K562 (cell line): ENCODE measurements at regions not wholly inside any gene's neighbourhood (a gene's known extent, or its start where the extent isn't known, plus 50 kb on each side); places are given as distances from the start of the nearest gene placed in this dataset.

Source experiments
- ATAC-seq: fragments of 200-7000 bp; cut with Tn5 transposase; 3 replicates; pipeline ENCODE4 v1.9.1; 2020; ENCODE audit warnings: moderate library complexity
- BruUV-seq: library from RNA; stranded (reverse); fragments of 400-500 nt; replicated peaks from 2 replicates; lab custom pipeline; 2021; lab: Mats Ljungman, UMichigan
- CTCF ChIA-PET: fragments of 300-600 bp; formaldehyde crosslinking; extraction: SDS; loops from one replicate; lab custom pipeline; 2021; ENCODE audit warnings: low intra/inter-chr PET ratio; lab: Yijun Ruan, JAX
- POLR2A ChIA-PET: fragments of 300-600, 350-650 bp; sonication (Branson Sonifier 250); formaldehyde crosslinking; extraction: SDS; loops from one replicate; lab custom pipeline; 2021; ENCODE audit warnings: antibody characterized with exemption, inconsistent platforms; lab: Yijun Ruan, JAX
- DNase-seq, 4 experiments: peaks; one replicate each; pipeline versions ENCODE4 v3.0.0 to v3.0.0-alpha.2; 2011 to 2018; ENCODE audit warnings: low spot score in 3 of 4, mixed read lengths in 3 of 4; ENCODE audit errors: extremely low read depth in 1 of 4
- FAIRE-seq: peaks from 2 replicates; lab custom pipeline; 2011; peaks lifted over from hg19 to GRCh38; lab: Jason Lieb, UNC
- H2AFZ ChIP-seq: 2 replicates; pipeline ENCODE4 v1.6.0; 2011; ENCODE audit warnings: low read depth, low read length, control low read depth, inconsistent platforms
- H3K27ac ChIP-seq: fragments of 200-600 bp; 3 replicates; pipeline ENCODE4 v1.8.0; 2011; ENCODE audit warnings: low read depth, mild to moderate bottlenecking, control low read depth, inconsistent platforms, low read length, moderate library complexity, mixed read lengths; ENCODE audit errors: extremely low read depth
- H3K27me3 ChIP-seq, 2 experiments: fragments of 300-600 bp in 1 of 2; 2 replicates in 1 of 2; 3 replicates in 1 of 2; pipeline versions ENCODE4 v1.6.0 to v1.8.0; 2011; ENCODE audit warnings: inconsistent platforms in 2 of 2, low read length in 2 of 2, mild to moderate bottlenecking in 1 of 2, mixed read lengths in 1 of 2, moderate library complexity in 1 of 2; ENCODE audit not compliant: control insufficient read depth in 2 of 2, insufficient read depth in 2 of 2
- H3K36me3 ChIP-seq: fragments of 300-600 bp; 3 replicates; pipeline ENCODE4 v1.8.0; 2011; ENCODE audit warnings: mild to moderate bottlenecking, low read length, inconsistent platforms; ENCODE audit not compliant: control insufficient read depth, insufficient read depth
- H3K4me1 ChIP-seq, 2 experiments: fragments of 200-600 bp in 1 of 2; replicated peaks in 1 of 2; 2 replicates in 1 of 2; 3 replicates in 1 of 2; pipeline versions ENCODE4 v1.5.1 to v1.8.0; 2011; ENCODE audit warnings: inconsistent platforms in 2 of 2, low read length in 2 of 2, mild to moderate bottlenecking in 1 of 2, mixed read lengths in 1 of 2, moderate library complexity in 1 of 2; ENCODE audit not compliant: control insufficient read depth in 2 of 2, insufficient read depth in 2 of 2
- H3K4me2 ChIP-seq: 2 replicates; pipeline ENCODE4 v1.6.1; 2011; ENCODE audit warnings: low read length, control low read depth, inconsistent platforms, mixed read lengths; ENCODE audit not compliant: insufficient read depth
- H3K4me3 ChIP-seq: fragments of 200-600 bp; sonication (generic), shearing (Covaris generic); 2 replicates; pipeline ENCODE4 v1.5.1; 2016; ENCODE audit warnings: control low read depth, inconsistent platforms
- H3K79me2 ChIP-seq: fragments of 200-600 bp; 3 replicates; pipeline ENCODE4 v1.8.0; 2011; ENCODE audit warnings: low read length, inconsistent platforms; ENCODE audit not compliant: control insufficient read depth, insufficient read depth
- H3K9ac ChIP-seq, 2 experiments: 2 replicates each; pipeline versions ENCODE4 v1.6.0 to v1.6.1; 2011; ENCODE audit warnings: low read depth in 2 of 2, low read length in 2 of 2, control low read depth in 1 of 2, inconsistent platforms in 1 of 2, mild to moderate bottlenecking in 1 of 2, mixed read lengths in 1 of 2; ENCODE audit not compliant: insufficient read depth in 1 of 2
- H3K9me1 ChIP-seq: one replicate; pipeline ENCODE4 v1.6.0; 2011; ENCODE audit warnings: inconsistent platforms, mild to moderate bottlenecking, low read length, moderate library complexity; ENCODE audit not compliant: control insufficient read depth, insufficient read depth
- H3K9me3 ChIP-seq: replicated peaks from 2 replicates; pipeline ENCODE4 v1.5.1; 2011; ENCODE audit warnings: low read depth, low read length, inconsistent platforms; ENCODE audit not compliant: control insufficient read depth, insufficient read depth
- H4K20me1 ChIP-seq: replicated peaks from 2 replicates; pipeline ENCODE4 v1.6.1; 2011; ENCODE audit warnings: low read length, inconsistent platforms, mixed read lengths; ENCODE audit not compliant: control insufficient read depth, insufficient read depth
- EZH2 ChIP-seq: IDR thresholded peaks from 2 replicates; pipeline ENCODE4 v1.6.1; 2012; ENCODE audit warnings: low read depth, mild to moderate bottlenecking, inconsistent platforms, low read length, borderline replicate concordance
- HNRNPL ChIP-seq: fragments of 200-400 bp; formaldehyde crosslinking; IDR thresholded peaks from 2 replicates; pipeline ENCODE4 v1.6.1; 2017; ENCODE audit warnings: low read depth, mild to moderate bottlenecking, low read length
- KLF10 ChIP-seq: fragments of 250-450 bp; sonication (Bioruptor Pico); IDR thresholded peaks from 2 replicates; pipeline ENCODE4 v1.6.1; 2021; ENCODE audit warnings: matching md5 sums
- MEF2A ChIP-seq: IDR thresholded peaks from 2 replicates; pipeline ENCODE4 v1.6.1; 2011; ENCODE audit warnings: low read depth, mild to moderate bottlenecking, low read length, moderate library complexity; ENCODE audit not compliant: control insufficient read depth
- NCOA2 ChIP-seq, 2 experiments: fragments of 450-650 bp; IDR thresholded peaks; 2 replicates each; pipeline ENCODE4 v1.6.1; 2018; ENCODE audit warnings: mild to moderate bottlenecking in 2 of 2, moderate library complexity in 1 of 2; ENCODE audit not compliant: partially characterized antibody in 2 of 2
- NFYB ChIP-seq: IDR thresholded peaks from 2 replicates; pipeline ENCODE4 v1.6.1; 2011; ENCODE audit warnings: mild to moderate bottlenecking, moderate library complexity; ENCODE audit not compliant: insufficient read length; ENCODE audit errors: extremely low read depth
- NR2F6 ChIP-seq: fragments of 450-650 bp; formaldehyde crosslinking; IDR thresholded peaks from 2 replicates; pipeline ENCODE4 v1.4.0; 2020; ENCODE audit warnings: mild to moderate bottlenecking
- PCBP1 ChIP-seq: fragments of 200-400 bp; formaldehyde crosslinking; IDR thresholded peaks from 2 replicates; pipeline ENCODE4 v1.6.1; 2018; ENCODE audit warnings: mild to moderate bottlenecking, low read depth, low read length; ENCODE audit not compliant: poor library complexity, severe bottlenecking
- PHF20 ChIP-seq: fragments of 450-650 bp; IDR thresholded peaks from 2 replicates; pipeline ENCODE4 v1.6.1; 2018; ENCODE audit not compliant: partially characterized antibody
- RBFOX2 ChIP-seq: fragments of 200-400 bp; formaldehyde crosslinking; IDR thresholded peaks from 2 replicates; pipeline ENCODE4 v1.6.1; 2017; ENCODE audit warnings: low read depth, mild to moderate bottlenecking, low read length, moderate library complexity
- RBM25 ChIP-seq: fragments of 200-400 bp; formaldehyde crosslinking; IDR thresholded peaks from 2 replicates; pipeline ENCODE4 v1.6.1; 2018; ENCODE audit warnings: low read length, low read depth, moderate library complexity; ENCODE audit not compliant: severe bottlenecking
- ZFP30 ChIP-seq: fragments of 250-450 bp; sonication (Bioruptor Pico); IDR thresholded peaks from 2 replicates; pipeline ENCODE4 v1.8.0; 2022; ENCODE audit warnings: moderate library complexity, mild to moderate bottlenecking, inconsistent platforms, borderline replicate concordance
- WGBS: fragments of 100-300 bp; shearing (Covaris generic); methylation state at CpG from one replicate; pipeline ENCODE4 v1.1.6; 2016; ENCODE audit warnings: low coverage, mixed read lengths; ENCODE audit not compliant: insufficient coverage; ENCODE audit errors: missing lambda C conversion rate; 5-methylcytosine and 5-hydroxymethylcytosine counted together
- in situ Hi-C: fragments of 300-500 bp; cut with MboI; formaldehyde crosslinking; loops from 4 replicates; pipeline ENCODE4 v1.15.0; 2018; ENCODE audit warnings: inconsistent platforms, mixed read lengths
- intact Hi-C: fragments of 100-400 bp; cut with micrococcal nuclease; formaldehyde crosslinking; loops from 2 replicates; pipeline ENCODE4 v1.14.2; 2022

- CTCF ChIA-PET = no interaction called here
- Histone ChIP-seq H3K4me1 (no peaks in the 10 kb centered on the region), H3K9me1 (no peaks in the 10 kb centered on the region), H4K20me1 (no peaks in the 10 kb centered on the region), H3K79me2 (no peaks in the 10 kb centered on the region), H3K9ac (no peak overlapping the region), H3K4me2 (no peak overlapping the region), H3K4me3 (no peak overlapping the region), H3K9me3 (no peaks in the 10 kb centered on the region), H2AFZ (no peak overlapping the region), H3K27me3 (no peaks in the 10 kb centered on the region), H3K27ac (no peak overlapping the region), H3K36me3 (no peaks in the 10 kb centered on the region)
- ATAC-seq (no peak), DNase-seq (no peak), FAIRE-seq (no peak)
- intact Hi-C loops = loop anchor here (5.0 kb wide), 1 partner anchor 293 kb away; no protein-coding TSS in a partner anchor
- no TSS peak for BruUV-seq
- WGBS = 15% methylated on average over 5 of the region's 5 CpGs
- POLR2A ChIA-PET = no interaction called here
- TF ChIP-seq KLF10 (no peak), MEF2A (no peak), NFYB (no peak), PCBP1 (no peak), RBM25 (no peak), HNRNPL (no peak), PHF20 (no peak), EZH2 (no peak), ZFP30 (CRISPR knock-in tag) (no peak), RBFOX2 (no peak), NCOA2 (IDR thresholded peaks at IDR 0.05; ENCODE audit: partially characterized antibody in 2 of 2) (no peak), NR2F6 (CRISPR knock-in tag) (no peak)
- in situ Hi-C loops = no loop called here
These were observed 181.0 kb downstream of the IPO8 start for GRCh38 chr12:30514666-30515065.
